ENCODE measurements at regions not wholly inside any gene's neighbourhood (a gene's known extent, or its start where the extent isn't known, plus 50 kb on each side); places are given as distances from the start of the nearest gene placed in this dataset.

- H3K27me3 ChIP-seq (ENCODE audit: control insufficient read depth in 2 of 2, insufficient read depth in 2 of 2, low read length in 2 of 2) = peaks cover 0 to 1% of the 10 kb centered on the region in 2 donors
- H3K27ac ChIP-seq (ENCODE audit: low read depth in 2 of 2, low read length in 2 of 2) = no peak overlapping the region
- H3K9ac ChIP-seq (ENCODE audit: low read depth in 1 of 2, low read length in 2 of 2) = no peak overlapping the region
- no peaks in the 10 kb centered on the region for H3K4me1 ChIP-seq (ENCODE audit: control insufficient read depth in 2 of 2, insufficient read depth in 2 of 2, low read length in 2 of 2)
- H3K36me3 ChIP-seq (ENCODE audit: control insufficient read depth in 2 of 2, insufficient read depth in 2 of 2, low read length in 2 of 2) = no peaks in the 10 kb centered on the region
- H3K4me3 ChIP-seq (ENCODE audit: low read length in 2 of 2) = no peak overlapping the region
- H3K9me3 ChIP-seq (ENCODE audit: control insufficient read depth in 2 of 2, low read length in 2 of 2) = no peaks in the 10 kb centered on the region
These were observed 237.5 kb downstream of the TSHZ3 start for GRCh38 chr19:31111741-31112140.

- H3K9ac ChIP-seq (ENCODE audit: low read depth in 1 of 2, low read length in 2 of 2) = no peak overlapping the region
- no peak overlapping the region for H3K4me3 ChIP-seq (ENCODE audit: low read length in 2 of 2)
- H3K4me1 ChIP-seq (ENCODE audit: control insufficient read depth in 2 of 2, insufficient read depth in 2 of 2, low read length in 2 of 2) = no peaks in the 10 kb centered on the region
- H3K27me3 ChIP-seq (ENCODE audit: control insufficient read depth in 2 of 2, insufficient read depth in 2 of 2, low read length in 2 of 2) = peaks cover 0 to 1% of the 10 kb centered on the region in 2 donors
- no peak overlapping the region for H3K27ac ChIP-seq (ENCODE audit: low read depth in 2 of 2, low read length in 2 of 2)
- no peaks in the 10 kb centered on the region for H3K9me3 ChIP-seq (ENCODE audit: control insufficient read depth in 2 of 2, low read length in 2 of 2)
- H3K36me3 ChIP-seq (ENCODE audit: control insufficient read depth in 2 of 2, insufficient read depth in 2 of 2, low read length in 2 of 2) = no peaks in the 10 kb centered on the region
These were observed 238.9 kb downstream of the TSHZ3 start for GRCh38 chr19:31110336-31110735.

DNA sequence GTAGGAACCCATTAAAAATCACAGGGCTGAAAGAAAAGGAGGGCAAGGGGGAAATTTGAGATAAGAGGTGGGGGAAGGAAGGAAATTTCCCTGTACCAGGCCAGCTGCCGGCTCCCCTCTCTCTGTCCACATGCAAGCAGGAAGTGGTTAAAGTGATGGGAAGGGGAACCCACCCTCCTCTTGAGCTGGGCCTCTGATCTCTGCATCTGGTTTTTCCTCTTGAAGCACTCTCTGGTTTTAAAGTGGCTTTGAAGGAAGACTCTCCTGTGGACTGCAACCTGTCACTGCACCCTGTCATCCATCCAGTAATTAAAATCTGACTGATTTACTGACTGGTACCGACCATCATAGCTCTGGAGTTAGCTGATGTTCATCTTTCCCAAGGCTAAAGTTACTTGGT lies 239.6 kb downstream of the TSHZ3 start:
- Histone ChIP-seq H3K4me3 (ENCODE audit: low read length in 2 of 2) (no peak overlapping the region), H3K27ac (ENCODE audit: low read depth in 2 of 2, low read length in 2 of 2) (no peak overlapping the region)

GRCh38 chr19:31107096-31107495 lies 242.1 kb downstream of the TSHZ3 start:
- H3K36me3 ChIP-seq (ENCODE audit: control insufficient read depth in 2 of 2, insufficient read depth in 2 of 2, low read length in 2 of 2) = no peaks in the 10 kb centered on the region

More for the DNA sequence above, 239.6 kb downstream of the TSHZ3 start:
- no peaks in the 10 kb centered on the region for H3K4me1 ChIP-seq (ENCODE audit: control insufficient read depth in 2 of 2, insufficient read depth in 2 of 2, low read length in 2 of 2)
- no peaks in the 10 kb centered on the region for H3K9me3 ChIP-seq (ENCODE audit: control insufficient read depth in 2 of 2, low read length in 2 of 2)
- H3K36me3 ChIP-seq (ENCODE audit: control insufficient read depth in 2 of 2, insufficient read depth in 2 of 2, low read length in 2 of 2) = no peaks in the 10 kb centered on the region
- peaks cover 0 to 1% of the 10 kb centered on the region in 2 donors for H3K27me3 ChIP-seq (ENCODE audit: control insufficient read depth in 2 of 2, insufficient read depth in 2 of 2, low read length in 2 of 2)
- H3K9ac ChIP-seq (ENCODE audit: low read depth in 1 of 2, low read length in 2 of 2) = no peak overlapping the region

GRCh38 chr19:31105761-31106160 lies 243.5 kb downstream of the TSHZ3 start:
- Histone ChIP-seq H3K4me3 (ENCODE audit: low read length in 2 of 2) (no peak overlapping the region), H3K27ac (ENCODE audit: low read depth in 2 of 2, low read length in 2 of 2) (no peak overlapping the region), H3K27me3 (ENCODE audit: control insufficient read depth in 2 of 2, insufficient read depth in 2 of 2, low read length in 2 of 2) (peaks cover 0 to 1% of the 10 kb centered on the region in 2 donors), H3K4me1 (ENCODE audit: control insufficient read depth in 2 of 2, insufficient read depth in 2 of 2, low read length in 2 of 2) (no peaks in the 10 kb centered on the region), H3K9ac (ENCODE audit: low read depth in 1 of 2, low read length in 2 of 2) (no peak overlapping the region), H3K36me3 (ENCODE audit: control insufficient read depth in 2 of 2, insufficient read depth in 2 of 2, low read length in 2 of 2) (no peaks in the 10 kb centered on the region), H3K9me3 (ENCODE audit: control insufficient read depth in 2 of 2, low read length in 2 of 2) (no peaks in the 10 kb centered on the region)

More at GRCh38 chr19:31107096-31107495, 242.1 kb downstream of the TSHZ3 start:
- no peaks in the 10 kb centered on the region for H3K4me1 ChIP-seq (ENCODE audit: control insufficient read depth in 2 of 2, insufficient read depth in 2 of 2, low read length in 2 of 2)
- H3K27ac ChIP-seq (ENCODE audit: low read depth in 2 of 2, low read length in 2 of 2) = no peak overlapping the region
- H3K9me3 ChIP-seq (ENCODE audit: control insufficient read depth in 2 of 2, low read length in 2 of 2) = no peaks in the 10 kb centered on the region
- no peak overlapping the region for H3K9ac ChIP-seq (ENCODE audit: low read depth in 1 of 2, low read length in 2 of 2)
- H3K4me3 ChIP-seq (ENCODE audit: low read length in 2 of 2) = no peak overlapping the region
- peaks cover 0 to 1% of the 10 kb centered on the region in 2 donors for H3K27me3 ChIP-seq (ENCODE audit: control insufficient read depth in 2 of 2, insufficient read depth in 2 of 2, low read length in 2 of 2)

GRCh38 chr19:31104451-31104850 lies 244.8 kb downstream of the TSHZ3 start:
- H3K36me3 ChIP-seq (ENCODE audit: control insufficient read depth in 2 of 2, insufficient read depth in 2 of 2, low read length in 2 of 2) = no peaks in the 10 kb centered on the region
- H3K27me3 ChIP-seq (ENCODE audit: control insufficient read depth in 2 of 2, insufficient read depth in 2 of 2, low read length in 2 of 2) = no peaks in the 10 kb centered on the region
- H3K4me3 ChIP-seq (ENCODE audit: low read length in 2 of 2) = no peak overlapping the region
- H3K27ac ChIP-seq (ENCODE audit: low read depth in 2 of 2, low read length in 2 of 2) = no peak overlapping the region
- no peaks in the 10 kb centered on the region for H3K9me3 ChIP-seq (ENCODE audit: control insufficient read depth in 2 of 2, low read length in 2 of 2)
- H3K4me1 ChIP-seq (ENCODE audit: control insufficient read depth in 2 of 2, insufficient read depth in 2 of 2, low read length in 2 of 2) = no peaks in the 10 kb centered on the region
- no peak overlapping the region for H3K9ac ChIP-seq (ENCODE audit: low read depth in 1 of 2, low read length in 2 of 2)

DNA sequence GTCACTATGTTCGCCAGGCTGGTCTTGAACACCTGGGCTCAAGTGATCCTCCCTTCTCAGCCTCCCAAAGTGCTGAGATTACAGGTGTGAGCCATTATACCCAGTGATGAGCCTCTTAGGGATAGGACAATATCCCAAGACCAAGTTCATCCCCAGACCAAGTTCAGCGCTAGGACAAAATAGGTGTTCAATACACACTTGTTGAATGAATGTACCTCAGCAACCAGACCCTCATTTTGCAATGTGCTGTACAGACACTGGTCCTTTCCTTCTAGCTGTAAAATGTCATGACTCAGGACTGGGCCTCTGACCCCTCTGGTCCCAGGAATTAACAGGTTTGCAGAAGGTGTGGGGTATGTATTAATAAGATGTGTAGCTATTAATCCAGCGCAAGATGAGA lies 246.0 kb downstream of the TSHZ3 start:
- H3K4me3 ChIP-seq (ENCODE audit: low read length in 2 of 2) = no peak overlapping the region
- H3K27me3 ChIP-seq (ENCODE audit: control insufficient read depth in 2 of 2, insufficient read depth in 2 of 2, low read length in 2 of 2) = no peaks in the 10 kb centered on the region

GRCh38 chr19:31102674-31103073 lies 246.6 kb downstream of the TSHZ3 start:
- no peaks in the 10 kb centered on the region for H3K27me3 ChIP-seq (ENCODE audit: control insufficient read depth in 2 of 2, insufficient read depth in 2 of 2, low read length in 2 of 2)
- H3K27ac ChIP-seq (ENCODE audit: low read depth in 2 of 2, low read length in 2 of 2) = no peak overlapping the region
- H3K9ac ChIP-seq (ENCODE audit: low read depth in 1 of 2, low read length in 2 of 2) = no peak overlapping the region
- H3K4me1 ChIP-seq (ENCODE audit: control insufficient read depth in 2 of 2, insufficient read depth in 2 of 2, low read length in 2 of 2) = no peaks in the 10 kb centered on the region
- no peak overlapping the region for H3K4me3 ChIP-seq (ENCODE audit: low read length in 2 of 2)
- no peaks in the 10 kb centered on the region for H3K9me3 ChIP-seq (ENCODE audit: control insufficient read depth in 2 of 2, low read length in 2 of 2)
- H3K36me3 ChIP-seq (ENCODE audit: control insufficient read depth in 2 of 2, insufficient read depth in 2 of 2, low read length in 2 of 2) = no peaks in the 10 kb centered on the region

More for the DNA sequence above, 246.0 kb downstream of the TSHZ3 start:
- H3K9me3 ChIP-seq (ENCODE audit: control insufficient read depth in 2 of 2, low read length in 2 of 2) = no peaks in the 10 kb centered on the region
- no peak overlapping the region for H3K9ac ChIP-seq (ENCODE audit: low read depth in 1 of 2, low read length in 2 of 2)
- H3K36me3 ChIP-seq (ENCODE audit: control insufficient read depth in 2 of 2, insufficient read depth in 2 of 2, low read length in 2 of 2) = no peaks in the 10 kb centered on the region
- no peak overlapping the region for H3K27ac ChIP-seq (ENCODE audit: low read depth in 2 of 2, low read length in 2 of 2)
- H3K4me1 ChIP-seq (ENCODE audit: control insufficient read depth in 2 of 2, insufficient read depth in 2 of 2, low read length in 2 of 2) = no peaks in the 10 kb centered on the region

- no peak overlapping the region for H3K9ac ChIP-seq (ENCODE audit: low read depth in 1 of 2, low read length in 2 of 2)
- H3K4me1 ChIP-seq (ENCODE audit: control insufficient read depth in 2 of 2, insufficient read depth in 2 of 2, low read length in 2 of 2) = peaks cover 0 to 3% of the 10 kb centered on the region in 2 donors
- no peak overlapping the region for H3K4me3 ChIP-seq (ENCODE audit: low read length in 2 of 2)
- no peaks in the 10 kb centered on the region for H3K36me3 ChIP-seq (ENCODE audit: control insufficient read depth in 2 of 2, insufficient read depth in 2 of 2, low read length in 2 of 2)
- H3K27me3 ChIP-seq (ENCODE audit: control insufficient read depth in 2 of 2, insufficient read depth in 2 of 2, low read length in 2 of 2) = no peaks in the 10 kb centered on the region
- H3K9me3 ChIP-seq (ENCODE audit: control insufficient read depth in 2 of 2, low read length in 2 of 2) = no peaks in the 10 kb centered on the region
- H3K27ac ChIP-seq (ENCODE audit: low read depth in 2 of 2, low read length in 2 of 2) = no peak overlapping the region
These were observed 248.3 kb downstream of the TSHZ3 start for GRCh38 chr19:31100981-31101380.

DNA sequence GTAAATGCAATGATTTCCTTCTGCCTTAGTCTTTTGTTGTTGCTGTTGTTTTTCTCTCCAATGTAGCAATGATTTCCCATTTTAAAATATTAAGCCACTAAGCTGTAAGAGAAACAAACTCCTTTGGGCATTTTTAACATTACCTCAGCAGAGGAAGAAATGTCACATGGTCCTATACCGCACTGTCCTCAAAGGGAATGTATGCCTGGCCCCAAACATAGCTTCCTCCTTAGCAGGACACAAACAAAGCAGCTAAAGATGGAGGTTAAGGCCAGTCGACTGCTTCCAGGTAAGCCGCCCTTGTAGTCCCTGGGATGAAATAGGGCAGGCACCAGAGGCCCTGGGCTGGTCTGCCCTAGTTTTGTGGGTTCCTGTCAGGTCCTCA lies 249.0 kb downstream of the TSHZ3 start:
- H3K4me1 ChIP-seq (ENCODE audit: control insufficient read depth in 2 of 2, insufficient read depth in 2 of 2, low read length in 2 of 2) = peaks cover 0 to 3% of the 10 kb centered on the region in 2 donors
- no peak overlapping the region for H3K27ac ChIP-seq (ENCODE audit: low read depth in 2 of 2, low read length in 2 of 2)
- H3K9ac ChIP-seq (ENCODE audit: low read depth in 1 of 2, low read length in 2 of 2) = no peak overlapping the region

More for the DNA sequence above, 249.0 kb downstream of the TSHZ3 start:
- Histone ChIP-seq H3K27me3 (ENCODE audit: control insufficient read depth in 2 of 2, insufficient read depth in 2 of 2, low read length in 2 of 2) (no peaks in the 10 kb centered on the region), H3K9me3 (ENCODE audit: control insufficient read depth in 2 of 2, low read length in 2 of 2) (no peaks in the 10 kb centered on the region), H3K4me3 (ENCODE audit: low read length in 2 of 2) (no peak overlapping the region), H3K36me3 (ENCODE audit: control insufficient read depth in 2 of 2, insufficient read depth in 2 of 2, low read length in 2 of 2) (no peaks in the 10 kb centered on the region)

Measured in mucosa of rectum (tissue), 2 donors.